Liver (tissue), 8 donors: ENCODE measurements at regions not wholly inside any gene's neighbourhood (a gene's known extent, or its start where the extent isn't known, plus 50 kb on each side); places are given as distances from the start of the nearest gene placed in this dataset.

Source experiments
- DNase-seq: peaks from one replicate; pipeline ENCODE4 v3.0.0-alpha.2; 2017; ENCODE audit warnings: low spot score
- H3K27ac ChIP-seq, 2 donors: one replicate each; pipeline ENCODE4 v1.7.0; 2013; ENCODE audit warnings: inconsistent platforms in 2 of 2, low read length in 2 of 2, control low read depth in 1 of 2, low read depth in 1 of 2, mild to moderate bottlenecking in 1 of 2
- H3K27me3 ChIP-seq, 4 donors: one replicate each; pipeline versions ENCODE4 v1.6.1 to v1.7.0; 2013; ENCODE audit warnings: low read length in 3 of 4, inconsistent platforms in 1 of 4, mild to moderate bottlenecking in 1 of 4, moderate library complexity in 1 of 4; ENCODE audit not compliant: control insufficient read depth in 4 of 4, insufficient read depth in 4 of 4
- H3K36me3 ChIP-seq, 4 donors: one replicate each; pipeline versions ENCODE4 v1.6.1 to v1.7.0; 2013; ENCODE audit warnings: low read length in 3 of 4, mild to moderate bottlenecking in 3 of 4, low read depth in 1 of 4, moderate library complexity in 1 of 4; ENCODE audit not compliant: control insufficient read depth in 4 of 4, insufficient read depth in 3 of 4
- H3K4me1 ChIP-seq, 4 donors: one replicate each; pipeline versions ENCODE4 v1.6.1 to v1.7.0; 2013; ENCODE audit warnings: low read length in 3 of 4, mild to moderate bottlenecking in 3 of 4, moderate library complexity in 1 of 4; ENCODE audit not compliant: control insufficient read depth in 4 of 4, insufficient read depth in 4 of 4
- H3K4me3 ChIP-seq, 3 donors: one replicate each; pipeline versions ENCODE4 v1.6.1 to v1.7.0; 2013; ENCODE audit warnings: low read length in 3 of 3, control low read depth in 1 of 3, low read depth in 1 of 3, mild to moderate bottlenecking in 1 of 3
- H3K9ac ChIP-seq, 2 donors: one replicate each; pipeline ENCODE4 v1.7.0; 2013; ENCODE audit warnings: low read length in 2 of 2, mild to moderate bottlenecking in 2 of 2, moderate library complexity in 2 of 2, control low read depth in 1 of 2, low read depth in 1 of 2
- H3K9me3 ChIP-seq, 4 donors: one replicate each; pipeline versions ENCODE4 v1.6.1 to v1.7.0; 2013; ENCODE audit warnings: low read length in 3 of 4; ENCODE audit not compliant: control insufficient read depth in 4 of 4
- EGR1 ChIP-seq, 2 donors: IDR thresholded peaks; 2 replicates each; pipeline ENCODE4 v1.6.1; 2016 to 2018; ENCODE audit warnings: antibody characterized with exemption in 2 of 2, low read depth in 2 of 2
- FOXA1 ChIP-seq: IDR thresholded peaks from 2 replicates; pipeline ENCODE4 v1.6.1; 2016; ENCODE audit warnings: antibody characterized with exemption
- FOXA2 ChIP-seq: IDR thresholded peaks from 2 replicates; pipeline ENCODE4 v1.6.1; 2016; ENCODE audit warnings: antibody characterized with exemption
- GABPA ChIP-seq, 2 donors: IDR thresholded peaks in 1 of 2; conservative IDR thresholded peaks in 1 of 2; 2 replicates each; pipeline ENCODE4 v1.6.1; 2016; ENCODE audit warnings: antibody characterized with exemption in 2 of 2, mild to moderate bottlenecking in 1 of 2, moderate library complexity in 1 of 2
- HNF4A ChIP-seq, 2 donors: conservative IDR thresholded peaks; 2 replicates each; pipeline ENCODE4 v1.6.1; 2016; ENCODE audit warnings: antibody characterized with exemption in 2 of 2, mild to moderate bottlenecking in 2 of 2
- JUND ChIP-seq, 2 donors: IDR thresholded peaks; 2 replicates each; pipeline ENCODE4 v1.6.1; 2016; ENCODE audit warnings: antibody characterized with exemption in 2 of 2
- NR2F2 ChIP-seq: IDR thresholded peaks from 2 replicates; pipeline ENCODE4 v1.6.1; 2016; ENCODE audit warnings: antibody characterized with exemption
- RAD21 ChIP-seq, 2 donors: IDR thresholded peaks; 2 replicates each; pipeline ENCODE4 v1.6.1; 2016; ENCODE audit warnings: antibody characterized with exemption in 2 of 2, mild to moderate bottlenecking in 2 of 2
- TAF1 ChIP-seq: conservative IDR thresholded peaks from 2 replicates; pipeline ENCODE4 v1.6.1; 2016; ENCODE audit warnings: antibody characterized with exemption, mild to moderate bottlenecking
- YY1 ChIP-seq: IDR thresholded peaks from 2 replicates; pipeline ENCODE4 v1.6.1; 2016; ENCODE audit warnings: antibody characterized with exemption, mild to moderate bottlenecking
- WGBS: extraction: QIAGEN DNeasy Blood & Tissue Kit; methylation state at CpG from one replicate; pipeline ENCODE4 v1.1.7; 2013; 5-methylcytosine and 5-hydroxymethylcytosine counted together
- TF ChIP-seq, protein P1 (sequence below): IDR thresholded peaks from 2 replicates; pipeline ENCODE4 v1.6.1; 2016; ENCODE audit warnings: antibody characterized with exemption
- TF ChIP-seq, protein P2 (sequence below): IDR thresholded peaks from 2 replicates; pipeline ENCODE4 v1.6.1; 2016; ENCODE audit warnings: antibody characterized with exemption
- TF ChIP-seq, protein P3 (sequence below): fragments of 150-350 bp; IDR thresholded peaks from 2 replicates; pipeline ENCODE4 v1.5.1; 2017; ENCODE audit warnings: improper control_type of control experiment, low read depth, low read length; ENCODE audit not compliant: missing input control
- TF ChIP-seq, protein P4 (sequence below): IDR thresholded peaks from 2 replicates; pipeline ENCODE4 v1.6.1; 2016; ENCODE audit warnings: antibody characterized with exemption, mild to moderate bottlenecking
- TF ChIP-seq, protein P5 (sequence below): IDR thresholded peaks from 2 replicates; pipeline ENCODE4 v1.6.1; 2016; ENCODE audit warnings: antibody characterized with exemption
- donor health status: healthy.
- donor health status: healthy.
- donor health status: healthy.
- donor health status: healthy.
- donor health status: healthy.

DNA sequence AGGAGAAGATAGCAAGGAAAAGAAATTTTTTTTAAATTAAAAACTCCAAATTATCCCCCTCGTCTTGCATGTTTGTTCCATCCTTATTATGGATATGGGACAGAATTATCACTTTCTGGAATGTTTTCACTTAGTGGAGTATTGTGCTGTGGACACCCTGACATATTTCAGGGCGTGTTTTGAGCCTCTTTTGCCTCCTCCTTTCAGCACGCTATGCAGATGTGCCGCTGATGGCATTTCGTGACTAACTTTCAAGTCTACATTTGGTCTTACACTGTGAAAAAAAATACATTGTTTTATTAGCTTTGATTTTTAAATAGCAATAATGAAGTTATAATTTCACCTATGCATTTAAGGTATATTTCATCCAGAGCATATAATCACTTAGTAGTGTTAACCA lies 738.7 kb downstream of the LTN1 start:
- H3K9me3 ChIP-seq = no peaks in the 10 kb centered on the region
- H3K4me1 ChIP-seq = peaks cover 3 to 15% (median 7%) of the 10 kb centered on the region in 4 donors
- H3K36me3 ChIP-seq = no peaks in the 10 kb centered on the region
- DNase-seq = no peak
- H3K27ac ChIP-seq = no peak overlapping the region
- no peak for TF ChIP-seq NR2F2
- TF ChIP-seq, protein P1, sequence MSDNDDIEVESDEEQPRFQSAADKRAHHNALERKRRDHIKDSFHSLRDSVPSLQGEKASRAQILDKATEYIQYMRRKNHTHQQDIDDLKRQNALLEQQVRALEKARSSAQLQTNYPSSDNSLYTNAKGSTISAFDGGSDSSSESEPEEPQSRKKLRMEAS = no peak
- no peak for TF ChIP-seq RAD21 (IDR thresholded peaks at IDR 0.05)
- TF ChIP-seq, protein P2, sequence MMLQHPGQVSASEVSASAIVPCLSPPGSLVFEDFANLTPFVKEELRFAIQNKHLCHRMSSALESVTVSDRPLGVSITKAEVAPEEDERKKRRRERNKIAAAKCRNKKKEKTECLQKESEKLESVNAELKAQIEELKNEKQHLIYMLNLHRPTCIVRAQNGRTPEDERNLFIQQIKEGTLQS = no peak
- no peak for TF ChIP-seq FOXA1
- TF ChIP-seq HNF4A (conservative IDR thresholded peaks at IDR 0.05) = no peak
- H3K4me3 ChIP-seq = no peak overlapping the region
- H3K27me3 ChIP-seq = no peaks in the 10 kb centered on the region
- 95% methylated on average over 5 of the region's 5 CpGs for WGBS
- H3K9ac ChIP-seq = no peak overlapping the region

DNA sequence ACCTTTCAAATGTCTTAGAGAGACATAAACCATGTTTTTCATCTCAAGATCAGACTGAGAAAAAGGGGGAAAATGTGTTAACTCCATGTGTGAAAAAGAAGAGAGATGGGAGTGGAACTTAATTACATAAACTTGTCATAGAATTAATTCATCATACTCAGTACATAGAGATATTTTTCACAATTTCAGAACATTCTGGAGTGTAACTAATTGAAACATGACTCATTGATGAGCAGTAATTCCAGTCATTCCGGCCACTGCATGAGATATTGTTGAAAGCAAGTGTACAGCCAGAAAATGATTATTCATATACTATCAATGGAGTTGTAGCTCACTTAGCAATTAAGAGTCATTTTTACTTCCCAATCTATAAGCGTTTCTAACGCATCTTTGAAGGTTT lies 739.3 kb downstream of the LTN1 start:
- Histone ChIP-seq H3K9ac (no peak overlapping the region), H3K27me3 (no peaks in the 10 kb centered on the region), H3K4me3 (no peak overlapping the region), H3K27ac (no peak overlapping the region), H3K4me1 (peaks cover 3 to 15% (median 7%) of the 10 kb centered on the region in 4 donors), H3K9me3 (no peaks in the 10 kb centered on the region), H3K36me3 (no peaks in the 10 kb centered on the region)
- TF ChIP-seq TAF1 = no peak
- TF ChIP-seq, protein P3, sequence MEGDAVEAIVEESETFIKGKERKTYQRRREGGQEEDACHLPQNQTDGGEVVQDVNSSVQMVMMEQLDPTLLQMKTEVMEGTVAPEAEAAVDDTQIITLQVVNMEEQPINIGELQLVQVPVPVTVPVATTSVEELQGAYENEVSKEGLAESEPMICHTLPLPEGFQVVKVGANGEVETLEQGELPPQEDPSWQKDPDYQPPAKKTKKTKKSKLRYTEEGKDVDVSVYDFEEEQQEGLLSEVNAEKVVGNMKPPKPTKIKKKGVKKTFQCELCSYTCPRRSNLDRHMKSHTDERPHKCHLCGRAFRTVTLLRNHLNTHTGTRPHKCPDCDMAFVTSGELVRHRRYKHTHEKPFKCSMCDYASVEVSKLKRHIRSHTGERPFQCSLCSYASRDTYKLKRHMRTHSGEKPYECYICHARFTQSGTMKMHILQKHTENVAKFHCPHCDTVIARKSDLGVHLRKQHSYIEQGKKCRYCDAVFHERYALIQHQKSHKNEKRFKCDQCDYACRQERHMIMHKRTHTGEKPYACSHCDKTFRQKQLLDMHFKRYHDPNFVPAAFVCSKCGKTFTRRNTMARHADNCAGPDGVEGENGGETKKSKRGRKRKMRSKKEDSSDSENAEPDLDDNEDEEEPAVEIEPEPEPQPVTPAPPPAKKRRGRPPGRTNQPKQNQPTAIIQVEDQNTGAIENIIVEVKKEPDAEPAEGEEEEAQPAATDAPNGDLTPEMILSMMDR = no peak
- no peak for TF ChIP-seq RAD21 (IDR thresholded peaks at IDR 0.05)
- TF ChIP-seq FOXA1 = no peak
- TF ChIP-seq JUND (IDR thresholded peaks at IDR 0.05) = no peak
- TF ChIP-seq, protein P4, sequence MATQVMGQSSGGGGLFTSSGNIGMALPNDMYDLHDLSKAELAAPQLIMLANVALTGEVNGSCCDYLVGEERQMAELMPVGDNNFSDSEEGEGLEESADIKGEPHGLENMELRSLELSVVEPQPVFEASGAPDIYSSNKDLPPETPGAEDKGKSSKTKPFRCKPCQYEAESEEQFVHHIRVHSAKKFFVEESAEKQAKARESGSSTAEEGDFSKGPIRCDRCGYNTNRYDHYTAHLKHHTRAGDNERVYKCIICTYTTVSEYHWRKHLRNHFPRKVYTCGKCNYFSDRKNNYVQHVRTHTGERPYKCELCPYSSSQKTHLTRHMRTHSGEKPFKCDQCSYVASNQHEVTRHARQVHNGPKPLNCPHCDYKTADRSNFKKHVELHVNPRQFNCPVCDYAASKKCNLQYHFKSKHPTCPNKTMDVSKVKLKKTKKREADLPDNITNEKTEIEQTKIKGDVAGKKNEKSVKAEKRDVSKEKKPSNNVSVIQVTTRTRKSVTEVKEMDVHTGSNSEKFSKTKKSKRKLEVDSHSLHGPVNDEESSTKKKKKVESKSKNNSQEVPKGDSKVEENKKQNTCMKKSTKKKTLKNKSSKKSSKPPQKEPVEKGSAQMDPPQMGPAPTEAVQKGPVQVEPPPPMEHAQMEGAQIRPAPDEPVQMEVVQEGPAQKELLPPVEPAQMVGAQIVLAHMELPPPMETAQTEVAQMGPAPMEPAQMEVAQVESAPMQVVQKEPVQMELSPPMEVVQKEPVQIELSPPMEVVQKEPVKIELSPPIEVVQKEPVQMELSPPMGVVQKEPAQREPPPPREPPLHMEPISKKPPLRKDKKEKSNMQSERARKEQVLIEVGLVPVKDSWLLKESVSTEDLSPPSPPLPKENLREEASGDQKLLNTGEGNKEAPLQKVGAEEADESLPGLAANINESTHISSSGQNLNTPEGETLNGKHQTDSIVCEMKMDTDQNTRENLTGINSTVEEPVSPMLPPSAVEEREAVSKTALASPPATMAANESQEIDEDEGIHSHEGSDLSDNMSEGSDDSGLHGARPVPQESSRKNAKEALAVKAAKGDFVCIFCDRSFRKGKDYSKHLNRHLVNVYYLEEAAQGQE = no peak
- TF ChIP-seq, protein P1 = no peak
- no peak for TF ChIP-seq NR2F2
- TF ChIP-seq YY1 = no peak
- TF ChIP-seq GABPA (IDR thresholded peaks at IDR 0.05 in 1 of 2, conservative IDR thresholded peaks at IDR 0.05 in 1 of 2) = no peak
- TF ChIP-seq FOXA2 = no peak
- no peak for TF ChIP-seq EGR1 (IDR thresholded peaks at IDR 0.05; ENCODE audit: low read depth in 2 of 2)
- no peak for TF ChIP-seq HNF4A (conservative IDR thresholded peaks at IDR 0.05)
- TF ChIP-seq, protein P2 = no peak
- TF ChIP-seq, protein P5, sequence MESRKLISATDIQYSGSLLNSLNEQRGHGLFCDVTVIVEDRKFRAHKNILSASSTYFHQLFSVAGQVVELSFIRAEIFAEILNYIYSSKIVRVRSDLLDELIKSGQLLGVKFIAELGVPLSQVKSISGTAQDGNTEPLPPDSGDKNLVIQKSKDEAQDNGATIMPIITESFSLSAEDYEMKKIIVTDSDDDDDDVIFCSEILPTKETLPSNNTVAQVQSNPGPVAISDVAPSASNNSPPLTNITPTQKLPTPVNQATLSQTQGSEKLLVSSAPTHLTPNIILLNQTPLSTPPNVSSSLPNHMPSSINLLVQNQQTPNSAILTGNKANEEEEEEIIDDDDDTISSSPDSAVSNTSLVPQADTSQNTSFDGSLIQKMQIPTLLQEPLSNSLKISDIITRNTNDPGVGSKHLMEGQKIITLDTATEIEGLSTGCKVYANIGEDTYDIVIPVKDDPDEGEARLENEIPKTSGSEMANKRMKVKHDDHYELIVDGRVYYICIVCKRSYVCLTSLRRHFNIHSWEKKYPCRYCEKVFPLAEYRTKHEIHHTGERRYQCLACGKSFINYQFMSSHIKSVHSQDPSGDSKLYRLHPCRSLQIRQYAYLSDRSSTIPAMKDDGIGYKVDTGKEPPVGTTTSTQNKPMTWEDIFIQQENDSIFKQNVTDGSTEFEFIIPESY = no peak
- DNase-seq = no peak
- WGBS = 92% methylated on average over 3 of the region's 3 CpGs
